K562 (cell line): ENCODE measurements at regions not wholly inside any gene's neighbourhood (a gene's known extent, or its start where the extent isn't known, plus 50 kb on each side); places are given as distances from the start of the nearest gene placed in this dataset.

Experiments used
- CHD1 ChIP-seq: fragments of 200-600 bp; sonication (generic); IDR thresholded peaks from one replicate; pipeline ENCODE4 v1.6.1; 2012; ENCODE audit warnings: mild to moderate bottlenecking, moderate library complexity, low read length, inconsistent platforms
- CREB1 ChIP-seq, 2 experiments: sonication (generic) in 1 of 2; formaldehyde crosslinking in 1 of 2; IDR thresholded peaks; 2 replicates each; pipeline versions ENCODE4 v1.6.1 to v1.8.0; 2012 to 2022; ENCODE audit warnings: inconsistent platforms in 1 of 2, mild to moderate bottlenecking in 1 of 2, missing genetic modification reagents in 1 of 2, moderate library complexity in 1 of 2
- GABPA ChIP-seq: fragments of 200-800 bp; sonication (Bioruptor generic); conservative IDR thresholded peaks from 2 replicates; pipeline ENCODE4 v1.6.1; 2016; ENCODE audit warnings: low read depth, missing genetic modification characterization, missing compliant biosample characterization
- MAZ ChIP-seq, 2 experiments: fragments of 450-650 bp in 1 of 2; sonication (generic) in 1 of 2; formaldehyde crosslinking; IDR thresholded peaks in 1 of 2; conservative IDR thresholded peaks in 1 of 2; 2 replicates each; pipeline versions ENCODE4 v1.4.0 to v1.5.0; 2020; ENCODE audit warnings: mild to moderate bottlenecking in 1 of 2, missing genetic modification reagents in 1 of 2
- MTF1 ChIP-seq: fragments of 250-450 bp; sonication (Bioruptor Pico); IDR thresholded peaks from 2 replicates; pipeline ENCODE4 v1.9.0; 2021; ENCODE audit warnings: moderate library complexity, mild to moderate bottlenecking, inconsistent platforms, borderline replicate concordance
- MYNN ChIP-seq, 2 experiments: sonication (generic); formaldehyde crosslinking in 1 of 2; IDR thresholded peaks; 2 replicates each; pipeline versions ENCODE4 v1.5.0 to v1.6.1; 2016 to 2020; ENCODE audit warnings: antibody characterized with exemption in 1 of 2, missing genetic modification reagents in 1 of 2
- NBN ChIP-seq: fragments of 450-650 bp; IDR thresholded peaks from 2 replicates; pipeline ENCODE4 v1.6.1; 2016; ENCODE audit warnings: low read depth, mild to moderate bottlenecking
- POLR3A ChIP-seq: IDR thresholded peaks from 2 replicates; pipeline ENCODE4 v1.6.1; 2011; ENCODE audit warnings: borderline replicate concordance, mild to moderate bottlenecking, moderate library complexity; ENCODE audit not compliant: insufficient read length, insufficient read depth; ENCODE audit errors: extremely low read depth
- TF ChIP-seq, protein P1 (sequence below), 3 experiments: IDR thresholded peaks in 2 of 3; conservative IDR thresholded peaks in 1 of 3; 2 replicates each; pipeline ENCODE4 v1.5.1; 2011 to 2012; ENCODE audit warnings: low read length in 3 of 3, mild to moderate bottlenecking in 3 of 3, control low read depth in 2 of 3, improper control_type of control experiment in 1 of 3, inconsistent platforms in 1 of 3, low read depth in 1 of 3, mixed read lengths in 1 of 3, moderate library complexity in 1 of 3; ENCODE audit not compliant: insufficient read depth in 2 of 3

- no peak for TF ChIP-seq GABPA
- TF ChIP-seq MAZ (CRISPR knock-in tag; conservative IDR thresholded peaks at IDR 0.05 in 1 of 2, IDR thresholded peaks at IDR 0.05 in 1 of 2) = no peak
- no peak for TF ChIP-seq MYNN (IDR thresholded peaks at IDR 0.05)
- no peak for TF ChIP-seq MYNN (CRISPR knock-in tag; IDR thresholded peaks at IDR 0.05)
- no peak for TF ChIP-seq CHD1
- no peak for TF ChIP-seq CREB1 (IDR thresholded peaks at IDR 0.05)
- no peak for TF ChIP-seq CREB1 (CRISPR knock-in tag; IDR thresholded peaks at IDR 0.05)
- TF ChIP-seq POLR3A = no peak
- TF ChIP-seq, protein P1, sequence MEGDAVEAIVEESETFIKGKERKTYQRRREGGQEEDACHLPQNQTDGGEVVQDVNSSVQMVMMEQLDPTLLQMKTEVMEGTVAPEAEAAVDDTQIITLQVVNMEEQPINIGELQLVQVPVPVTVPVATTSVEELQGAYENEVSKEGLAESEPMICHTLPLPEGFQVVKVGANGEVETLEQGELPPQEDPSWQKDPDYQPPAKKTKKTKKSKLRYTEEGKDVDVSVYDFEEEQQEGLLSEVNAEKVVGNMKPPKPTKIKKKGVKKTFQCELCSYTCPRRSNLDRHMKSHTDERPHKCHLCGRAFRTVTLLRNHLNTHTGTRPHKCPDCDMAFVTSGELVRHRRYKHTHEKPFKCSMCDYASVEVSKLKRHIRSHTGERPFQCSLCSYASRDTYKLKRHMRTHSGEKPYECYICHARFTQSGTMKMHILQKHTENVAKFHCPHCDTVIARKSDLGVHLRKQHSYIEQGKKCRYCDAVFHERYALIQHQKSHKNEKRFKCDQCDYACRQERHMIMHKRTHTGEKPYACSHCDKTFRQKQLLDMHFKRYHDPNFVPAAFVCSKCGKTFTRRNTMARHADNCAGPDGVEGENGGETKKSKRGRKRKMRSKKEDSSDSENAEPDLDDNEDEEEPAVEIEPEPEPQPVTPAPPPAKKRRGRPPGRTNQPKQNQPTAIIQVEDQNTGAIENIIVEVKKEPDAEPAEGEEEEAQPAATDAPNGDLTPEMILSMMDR (IDR thresholded peaks at IDR 0.05 in 2 of 3, conservative IDR thresholded peaks at IDR 0.05 in 1 of 3; ENCODE audit: insufficient read depth in 2 of 3, low read depth in 1 of 3, low read length in 3 of 3) = peak; percentile 69 to 84 (median 72)
- TF ChIP-seq MTF1 = no peak
- no peak for TF ChIP-seq NBN
Measured at GRCh38 chr4:98745366-98745765, 87.0 kb upstream of the TSPAN5 start.
